Esophagus squamous epithelium (tissue), 5 donors: ENCODE measurements at regions not wholly inside any gene's neighbourhood (a gene's known extent, or its start where the extent isn't known, plus 50 kb on each side); places are given as distances from the start of the nearest gene placed in this dataset.

Experiments
- DNase-seq: peaks from one replicate; lab custom pipeline; 2025; lab: John Stamatoyannopoulos, UW
- H3K27ac ChIP-seq, 4 donors: fragments of 200-600 bp; sonication (generic); one replicate each; pipeline ENCODE4 v1.5.1; 2016 to 2019; ENCODE audit warnings: mild to moderate bottlenecking in 1 of 4
- H3K27me3 ChIP-seq, 4 donors: fragments of 200-600 bp; sonication (generic); 1 replicate in 3 of 4; 2 replicates in 1 of 4; pipeline versions ENCODE4 v1.5.1 to v1.6.0; 2017 to 2021; ENCODE audit warnings: antibody characterized with exemption in 1 of 4
- H3K36me3 ChIP-seq, 3 donors: fragments of 200-600 bp; sonication (generic); one replicate each; pipeline ENCODE4 v1.5.1; 2016 to 2019
- H3K4me1 ChIP-seq, 3 donors: fragments of 200-600 bp; sonication (generic); one replicate each; pipeline ENCODE4 v1.5.1; 2017 to 2019
- H3K4me3 ChIP-seq, 4 donors: fragments of 200-600 bp; sonication (generic); 1 replicate in 3 of 4; 2 replicates in 1 of 4; pipeline ENCODE4 v1.5.1; 2016 to 2019; ENCODE audit warnings: mild to moderate bottlenecking in 2 of 4, moderate library complexity in 1 of 4
- H3K9me3 ChIP-seq, 3 donors: fragments of 200-600 bp; sonication (generic); one replicate each; pipeline ENCODE4 v1.5.1; 2016 to 2019
- CTCF ChIP-seq, 6 experiments: fragments of 450-650 bp in 4 of 6; fragments of 200-600 bp in 2 of 6; sonication (generic) in 2 of 6; IDR thresholded peaks; one replicate each; pipeline ENCODE4 v1.5.1; 2016 to 2019; ENCODE audit warnings: antibody characterized with exemption in 6 of 6, mild to moderate bottlenecking in 4 of 6, moderate library complexity in 4 of 6
- POLR2A ChIP-seq, 4 donors: fragments of 450-650 bp; IDR thresholded peaks; one replicate each; pipeline ENCODE4 v1.6.1; 2017; ENCODE audit warnings: antibody characterized with exemption in 4 of 4, mild to moderate bottlenecking in 4 of 4, moderate library complexity in 3 of 4
- WGBS, 2 donors: methylation state at CpG; one replicate each; pipeline ENCODE4 v1.1.5; 2018; 5-methylcytosine and 5-hydroxymethylcytosine counted together
- intact Hi-C: fragments of 100-400 bp; cut with DNase I; formaldehyde crosslinking; loops from one replicate; pipeline ENCODE4 v1.15.0; 2022
- donor health status: DM: yes; HTN: yes; CAD: no.

- no peak overlapping the region for H3K27ac ChIP-seq
- intact Hi-C loops, result no loop called here
Observed at GRCh38 chr5:167900340-167900935, 391.0 kb upstream of the WWC1 start.

GRCh38 chr5:167902298-167902697 lies 389.1 kb upstream of the WWC1 start:
- H3K4me1 ChIP-seq, result no peaks in the 10 kb centered on the region
- no peak overlapping the region for H3K4me3 ChIP-seq
- no peaks in the 10 kb centered on the region for H3K9me3 ChIP-seq
- 66 to 85% methylated on average over 6 to 9 of the region's 9 CpGs for WGBS, 2 donors
- intact Hi-C loops, result no loop called here
- no peaks in the 10 kb centered on the region for H3K27me3 ChIP-seq
- H3K36me3 ChIP-seq, result no peaks in the 10 kb centered on the region
- no peak for DNase-seq
- TF ChIP-seq POLR2A (IDR thresholded peaks at IDR 0.05) (no peak), CTCF (IDR thresholded peaks at IDR 0.05) (no peak)
- H3K27ac ChIP-seq, result no peak overlapping the region

More at GRCh38 chr5:167900340-167900935, 391.0 kb upstream of the WWC1 start:
- no peak overlapping the region for H3K4me3 ChIP-seq
- DNase-seq, result no peak
- H3K36me3 ChIP-seq, result no peaks in the 10 kb centered on the region
- TF ChIP-seq CTCF (IDR thresholded peaks at IDR 0.05) (no peak), POLR2A (IDR thresholded peaks at IDR 0.05) (no peak)
- no peaks in the 10 kb centered on the region for H3K9me3 ChIP-seq
- H3K27me3 ChIP-seq, result no peaks in the 10 kb centered on the region
- 57 to 61% methylated on average over 6 of the region's 6 CpGs for WGBS, 2 donors
- no peaks in the 10 kb centered on the region for H3K4me1 ChIP-seq

GRCh38 chr5:167903243-167903642 lies 388.2 kb upstream of the WWC1 start:
- no peak for TF ChIP-seq POLR2A (IDR thresholded peaks at IDR 0.05)
- no peak for TF ChIP-seq CTCF (IDR thresholded peaks at IDR 0.05)
- Histone ChIP-seq H3K4me1 (no peaks in the 10 kb centered on the region), H3K4me3 (no peak overlapping the region), H3K36me3 (no peaks in the 10 kb centered on the region), H3K9me3 (no peaks in the 10 kb centered on the region), H3K27me3 (no peaks in the 10 kb centered on the region), H3K27ac (no peak overlapping the region)
- intact Hi-C loops, result no loop called here
- no peak for DNase-seq
- 81 to 83% methylated on average over 4 of the region's 4 CpGs for WGBS, 2 donors

- intact Hi-C loops, result no loop called here
- no peaks in the 10 kb centered on the region for H3K36me3 ChIP-seq
- no peaks in the 10 kb centered on the region for H3K4me1 ChIP-seq
- H3K27me3 ChIP-seq, result no peaks in the 10 kb centered on the region
- DNase-seq, result no peak
- H3K27ac ChIP-seq, result no peak overlapping the region
- no peak overlapping the region for H3K4me3 ChIP-seq
- H3K9me3 ChIP-seq, result no peaks in the 10 kb centered on the region
- WGBS, 2 donors, result 71 to 80% methylated on average over 2 of the region's 2 CpGs
- TF ChIP-seq POLR2A (IDR thresholded peaks at IDR 0.05) (no peak), CTCF (IDR thresholded peaks at IDR 0.05) (no peak)
Observed at GRCh38 chr5:167903659-167904058, 387.8 kb upstream of the WWC1 start.

- intact Hi-C loops, result no loop called here
- H3K36me3 ChIP-seq, result no peaks in the 10 kb centered on the region
- DNase-seq, result no peak
- WGBS, 2 donors, result 66% methylated on average over 6 of the region's 6 CpGs
- no peaks in the 10 kb centered on the region for H3K27me3 ChIP-seq
- H3K4me1 ChIP-seq, result no peaks in the 10 kb centered on the region
- no peak for TF ChIP-seq CTCF (IDR thresholded peaks at IDR 0.05)
- TF ChIP-seq POLR2A (IDR thresholded peaks at IDR 0.05), result no peak
- H3K4me3 ChIP-seq, result no peak overlapping the region
- H3K27ac ChIP-seq, result no peak overlapping the region
- H3K9me3 ChIP-seq, result no peaks in the 10 kb centered on the region
Observed at GRCh38 chr5:167905919-167906853, 385.3 kb upstream of the WWC1 start.
